ENCODE measurements at regions not wholly inside any gene's neighbourhood (a gene's known extent, or its start where the extent isn't known, plus 50 kb on each side); places are given as distances from the start of the nearest gene placed in this dataset.
"Not testable (repeated sequence)": the region's sequence is repeated elsewhere in the genome, so short reads cannot be mapped to it uniquely, and the experiment has no call there.

GRCh38 chr20:63135411-63135810 is 80.5 kb downstream of the YTHDF1 start:
- H3K4me1 ChIP-seq (ENCODE audit: control insufficient read depth in 1 of 2, insufficient read depth in 2 of 2, low read depth in 1 of 2, low read length in 1 of 2) = no peaks in the 10 kb centered on the region
- no peaks in the 10 kb centered on the region for H4K20me1 ChIP-seq (ENCODE audit: insufficient read depth)
- no peaks in the 10 kb centered on the region for H3K36me3 ChIP-seq (replicated peaks in 1 of 2; ENCODE audit: control insufficient read depth in 1 of 2, insufficient read depth in 2 of 2, low read length in 1 of 2)
- H3K9me3 ChIP-seq = no peaks in the 10 kb centered on the region
- H3K27me3 ChIP-seq (ENCODE audit: insufficient read depth) = peaks cover 28% of the 10 kb centered on the region
- TF ChIP-seq RAD21 (IDR thresholded peaks at IDR 0.05; ENCODE audit: low read length) = no peak
- TF ChIP-seq FOXM1 (IDR thresholded peaks at IDR 0.05; ENCODE audit: low read depth) = no peak
- TF ChIP-seq NRF1 (IDR thresholded peaks at IDR 0.05; ENCODE audit: low read depth, low read length) = no peak
- no peak for TF ChIP-seq SMC3 (IDR thresholded peaks at IDR 0.05; ENCODE audit: low read depth, low read length)
- TF ChIP-seq RFX5 (IDR thresholded peaks at IDR 0.05; ENCODE audit: low read length) = no peak
- no peak for TF ChIP-seq PBX3 (IDR thresholded peaks at IDR 0.05)
- no peak for TF ChIP-seq JUND (IDR thresholded peaks at IDR 0.05)
- TF ChIP-seq IRF3 (IDR thresholded peaks at IDR 0.05; ENCODE audit: low read depth, low read length) = no peak
- TF ChIP-seq NFIC (IDR thresholded peaks at IDR 0.05; ENCODE audit: borderline replicate concordance) = no peak
- no peak for TF ChIP-seq TAF1 (IDR thresholded peaks at IDR 0.05; ENCODE audit: borderline replicate concordance, low read depth, low read length)
- no peak for TF ChIP-seq MEF2A (IDR thresholded peaks at IDR 0.05; ENCODE audit: borderline replicate concordance, low read depth)
- TF ChIP-seq MAX (IDR thresholded peaks at IDR 0.05; ENCODE audit: low read depth) = no peak
- ChIA-PET CTCF (no interaction called here), POLR2A (no interaction called here)
- H3K9ac ChIP-seq = no peak overlapping the region
- H2AFZ ChIP-seq (ENCODE audit: low read depth) = no peak overlapping the region
- H3K9me2 ChIP-seq = no peaks in the 10 kb centered on the region
- no peak for DNase-seq
- H3K4me2 ChIP-seq = no peak overlapping the region
- H3K27ac ChIP-seq (ENCODE audit: low read depth in 2 of 2, low read length in 1 of 2) = no peak overlapping the region
- H3K4me3 ChIP-seq (ENCODE audit: low read depth in 2 of 2, low read length in 1 of 2) = no peak overlapping the region
- H3F3A ChIP-seq (replicated peaks; ENCODE audit: insufficient read depth) = no peaks in the 10 kb centered on the region
- H3K79me2 ChIP-seq (ENCODE audit: insufficient read depth) = no peaks in the 10 kb centered on the region
- 81% methylated on average over 4 of the region's 17 CpGs for WGBS (ENCODE audit: low lambda C conversion rate)

GRCh38 chr20:63134711-63135361 is 81.1 kb downstream of the YTHDF1 start:
- DNase-seq; H2AFZ ChIP-seq (ENCODE audit: low read depth); H3K9ac ChIP-seq; CTCF ChIA-PET; H3K36me3 ChIP-seq (replicated peaks in 1 of 2; ENCODE audit: control insufficient read depth in 1 of 2, insufficient read depth in 2 of 2, low read length in 1 of 2); H3K9me3 ChIP-seq; H3F3A ChIP-seq (replicated peaks; ENCODE audit: insufficient read depth); H3K79me2 ChIP-seq (ENCODE audit: insufficient read depth); H3K9me2 ChIP-seq; H3K4me3 ChIP-seq (ENCODE audit: low read depth in 2 of 2, low read length in 1 of 2); H3K4me2 ChIP-seq; H3K4me1 ChIP-seq (ENCODE audit: control insufficient read depth in 1 of 2, insufficient read depth in 2 of 2, low read depth in 1 of 2, low read length in 1 of 2); POLR2A ChIA-PET; H4K20me1 ChIP-seq (ENCODE audit: insufficient read depth); H3K27ac ChIP-seq (ENCODE audit: low read depth in 2 of 2, low read length in 1 of 2): not testable (repeated sequence)
- WGBS (ENCODE audit: low lambda C conversion rate) = 58% methylated on average over 5 of the region's 29 CpGs
- peaks cover 22% of the 10 kb centered on the region for H3K27me3 ChIP-seq (ENCODE audit: insufficient read depth)

Measured in SK-N-SH (cell line).